GM12864 (cell line): ENCODE measurements at regions not wholly inside any gene's neighbourhood (a gene's known extent, or its start where the extent isn't known, plus 50 kb on each side); places are given as distances from the start of the nearest gene placed in this dataset.

Source experiments
- DNase-seq: peaks from one replicate; pipeline ENCODE4 v3.0.0-alpha.2; 2011; ENCODE audit warnings: low read depth
- H3K4me3 ChIP-seq: 2 replicates; pipeline ENCODE4 v1.5.1; 2011; ENCODE audit warnings: mild to moderate bottlenecking, low read depth, low read length, control low read depth
- TF ChIP-seq, protein P1 (sequence below): IDR thresholded peaks from 2 replicates; pipeline ENCODE4 v1.5.1; 2011; ENCODE audit warnings: low read depth, mild to moderate bottlenecking, moderate library complexity, low read length, control low read depth, inconsistent platforms; ENCODE audit errors: missing control alignments

DNA sequence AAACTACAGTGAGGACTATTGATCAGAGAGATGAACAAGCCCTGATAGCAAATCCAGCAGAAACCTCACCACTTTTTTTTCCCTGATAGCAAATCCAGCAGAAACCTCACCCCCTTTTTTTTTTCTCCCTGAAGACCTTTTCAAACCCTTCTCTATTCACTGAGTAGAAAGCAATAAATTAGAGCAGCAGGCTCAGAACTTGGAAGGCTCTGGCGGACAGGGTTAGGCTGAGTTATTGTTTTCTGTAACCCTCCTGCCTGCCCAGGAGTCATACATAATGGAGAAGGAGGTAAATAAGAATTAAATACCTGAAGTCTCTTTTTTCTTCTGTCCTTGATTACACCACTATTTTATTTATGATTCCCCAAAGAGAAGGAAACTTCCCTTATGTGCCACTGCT, 136.3 kb upstream of the SNX2 start:
- TF ChIP-seq, protein P1, sequence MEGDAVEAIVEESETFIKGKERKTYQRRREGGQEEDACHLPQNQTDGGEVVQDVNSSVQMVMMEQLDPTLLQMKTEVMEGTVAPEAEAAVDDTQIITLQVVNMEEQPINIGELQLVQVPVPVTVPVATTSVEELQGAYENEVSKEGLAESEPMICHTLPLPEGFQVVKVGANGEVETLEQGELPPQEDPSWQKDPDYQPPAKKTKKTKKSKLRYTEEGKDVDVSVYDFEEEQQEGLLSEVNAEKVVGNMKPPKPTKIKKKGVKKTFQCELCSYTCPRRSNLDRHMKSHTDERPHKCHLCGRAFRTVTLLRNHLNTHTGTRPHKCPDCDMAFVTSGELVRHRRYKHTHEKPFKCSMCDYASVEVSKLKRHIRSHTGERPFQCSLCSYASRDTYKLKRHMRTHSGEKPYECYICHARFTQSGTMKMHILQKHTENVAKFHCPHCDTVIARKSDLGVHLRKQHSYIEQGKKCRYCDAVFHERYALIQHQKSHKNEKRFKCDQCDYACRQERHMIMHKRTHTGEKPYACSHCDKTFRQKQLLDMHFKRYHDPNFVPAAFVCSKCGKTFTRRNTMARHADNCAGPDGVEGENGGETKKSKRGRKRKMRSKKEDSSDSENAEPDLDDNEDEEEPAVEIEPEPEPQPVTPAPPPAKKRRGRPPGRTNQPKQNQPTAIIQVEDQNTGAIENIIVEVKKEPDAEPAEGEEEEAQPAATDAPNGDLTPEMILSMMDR, result no peak

DNA sequence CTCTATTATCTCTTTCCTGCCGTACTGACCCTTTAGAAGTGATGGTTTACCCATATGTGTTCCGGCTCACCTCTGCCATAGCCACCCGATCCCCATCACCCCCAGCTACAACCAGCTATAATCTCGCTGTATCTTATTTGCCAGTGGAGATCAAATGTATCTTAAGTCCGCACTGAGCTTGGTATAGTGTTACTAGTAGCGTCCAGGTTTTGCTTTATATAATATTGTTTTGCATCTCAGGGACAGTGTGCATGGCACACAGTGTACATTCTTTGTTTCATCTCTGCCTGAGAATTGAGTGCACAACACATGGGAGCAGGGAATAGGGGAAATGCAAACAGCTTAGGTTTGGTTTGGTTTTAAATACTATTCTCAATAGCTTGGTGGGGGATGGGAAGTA, 135.8 kb upstream of the SNX2 start:
- TF ChIP-seq, protein P1, result no peak
- no peak for DNase-seq
- no peak overlapping the region for H3K4me3 ChIP-seq

More for the DNA sequence above, 136.3 kb upstream of the SNX2 start:
- no peak for DNase-seq
- no peak overlapping the region for H3K4me3 ChIP-seq

DNA sequence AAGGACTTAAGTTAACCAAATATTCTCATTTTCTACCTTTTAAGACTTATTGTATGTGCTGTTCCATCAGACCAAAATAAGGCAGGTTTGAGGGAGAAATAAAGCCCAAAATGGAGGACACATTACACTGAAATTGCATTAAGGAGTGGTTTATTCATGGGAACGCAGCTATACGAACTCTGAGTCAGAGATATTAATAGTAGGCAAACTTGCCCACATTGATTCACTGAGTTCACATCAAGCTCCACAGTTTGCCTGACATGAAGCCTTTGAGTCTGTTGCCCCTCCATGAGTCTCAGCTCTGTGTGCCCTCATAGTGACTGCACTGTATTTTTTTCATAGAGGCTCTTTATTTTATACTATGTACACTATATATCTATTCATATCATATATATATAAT, 135.0 kb upstream of the SNX2 start:
- H3K4me3 ChIP-seq, result no peak overlapping the region
- TF ChIP-seq, protein P1, result no peak
- no peak for DNase-seq

DNA sequence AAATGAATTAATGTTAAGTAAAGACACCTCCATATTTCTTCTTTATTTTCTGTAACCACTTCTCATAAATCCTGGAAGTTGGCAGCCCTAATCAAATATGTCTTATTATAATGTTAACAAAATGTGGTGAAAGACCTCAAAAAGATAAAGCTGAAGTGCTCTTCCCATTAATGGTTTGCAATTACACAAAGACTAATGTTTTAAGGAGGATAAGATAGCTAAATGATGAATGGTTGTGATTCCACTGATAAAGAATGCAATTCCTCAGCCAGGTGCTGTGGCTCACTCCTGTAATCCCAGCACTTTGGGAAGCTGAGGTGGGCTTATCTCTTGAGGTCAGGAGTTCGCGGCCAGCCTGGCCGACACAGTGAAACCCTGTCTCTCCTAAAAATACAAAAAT, 125.8 kb upstream of the SNX2 start:
- H3K4me3 ChIP-seq, result no peak overlapping the region
- no peak for DNase-seq
- TF ChIP-seq, protein P1, result no peak

DNA sequence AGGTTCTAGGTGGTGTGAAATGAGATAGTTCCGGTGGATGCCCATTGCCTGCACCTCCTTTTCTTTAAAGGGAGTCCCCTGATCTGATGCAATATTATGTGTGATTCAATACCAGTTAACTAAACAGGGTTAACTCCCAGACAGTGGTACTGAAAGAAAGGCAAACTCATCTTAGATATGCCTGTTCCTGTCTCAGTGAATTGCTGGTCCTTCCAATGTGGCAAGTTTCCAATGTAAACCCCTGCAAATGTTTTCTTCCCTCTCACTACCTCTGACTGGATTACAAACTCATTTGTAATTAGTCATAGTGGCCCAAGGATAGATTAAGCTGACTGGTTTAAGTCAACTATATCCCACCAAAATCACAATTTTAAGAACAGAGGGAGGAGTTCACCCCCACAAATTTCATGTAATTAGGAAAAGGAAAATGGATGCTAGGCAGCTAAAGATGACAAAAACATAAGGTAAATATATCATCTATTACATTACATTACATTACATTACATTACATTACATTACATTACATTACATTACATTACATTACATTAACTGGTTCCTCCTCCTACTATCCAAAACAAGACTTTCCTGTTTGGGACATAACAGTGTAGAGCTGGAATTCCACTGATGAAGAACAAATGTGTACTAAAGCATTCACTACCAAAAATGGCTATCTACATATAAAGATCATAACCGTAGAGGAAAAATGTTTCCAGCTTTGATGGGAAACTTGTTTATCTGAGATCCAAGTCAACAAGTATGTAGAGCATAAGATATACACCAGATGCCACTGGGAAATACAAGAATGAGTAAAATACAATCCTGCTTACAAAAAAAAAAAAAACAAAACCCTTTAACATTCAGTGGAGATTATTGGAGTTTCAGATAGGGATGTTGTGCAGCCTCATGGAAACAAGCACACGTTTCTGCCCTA, 121.5 kb upstream of the SNX2 start:
- no peak for DNase-seq
- no peak overlapping the region for H3K4me3 ChIP-seq
- TF ChIP-seq, protein P1, result no peak

DNA sequence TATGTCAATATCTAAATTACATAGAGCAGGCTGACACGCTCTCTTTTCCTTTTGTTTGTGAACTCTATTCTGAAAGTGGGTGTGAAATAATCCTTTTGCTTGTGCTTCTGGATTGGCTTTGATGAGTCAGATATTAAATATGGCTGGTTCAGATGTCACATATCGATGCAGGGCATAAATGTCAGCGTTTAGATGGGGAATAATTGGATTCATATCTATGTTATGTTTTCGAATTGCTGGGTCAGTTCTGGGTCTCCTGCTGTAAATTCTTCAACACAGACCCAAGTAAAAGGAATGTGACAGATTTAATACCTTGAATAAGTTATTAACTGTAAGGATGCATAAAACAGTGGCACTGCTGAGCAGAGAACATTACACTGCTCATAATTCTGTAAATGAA, 118.7 kb upstream of the SNX2 start:
- no peak overlapping the region for H3K4me3 ChIP-seq
- DNase-seq, result no peak
- TF ChIP-seq, protein P1, result no peak

DNA sequence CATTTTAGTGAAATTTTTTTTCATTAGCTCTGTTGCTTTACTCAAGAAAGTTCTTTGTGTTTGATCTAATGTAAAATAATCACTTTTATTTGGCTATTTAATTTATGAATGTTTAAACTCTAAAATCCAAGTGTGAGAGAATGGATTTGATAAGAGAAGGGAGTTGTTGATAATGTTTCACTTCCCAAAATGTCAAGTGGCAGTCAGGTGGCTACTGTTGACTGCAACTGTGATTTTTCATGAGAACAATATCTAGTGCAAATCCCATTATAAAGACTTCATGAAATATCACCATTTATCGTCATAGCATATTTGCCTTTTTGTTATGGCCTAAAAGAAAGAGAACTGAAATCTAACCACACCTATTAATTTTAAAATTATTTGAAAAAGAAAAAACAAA, 118.3 kb upstream of the SNX2 start:
- TF ChIP-seq, protein P1, result no peak
- no peak overlapping the region for H3K4me3 ChIP-seq
- DNase-seq, result no peak
